GM23338 (cell line): ENCODE measurements at regions not wholly inside any gene's neighbourhood (a gene's known extent, or its start where the extent isn't known, plus 50 kb on each side); places are given as distances from the start of the nearest gene placed in this dataset.

ENCODE experiments used
- CREB1 ChIP-seq: fragments of 250-450 bp; sonication (Bioruptor Pico); IDR thresholded peaks from 2 replicates; pipeline ENCODE4 v1.5.0; 2020; ENCODE audit warnings: low read depth, mild to moderate bottlenecking, moderate library complexity
- CTCF ChIP-seq, 2 experiments: fragments of 200-600 bp in 1 of 2; sonication (generic) in 1 of 2; conservative IDR thresholded peaks; 2 replicates each; pipeline versions ENCODE4 v1.5.1 to v1.6.1; 2016 to 2017; ENCODE audit warnings: antibody characterized with exemption in 2 of 2, low read depth in 2 of 2, mild to moderate bottlenecking in 2 of 2, moderate library complexity in 1 of 2
- ETS1 ChIP-seq: IDR thresholded peaks from 2 replicates; pipeline ENCODE4 v1.6.1; 2016; ENCODE audit warnings: antibody characterized with exemption
- EZH2 ChIP-seq: fragments of 200-600 bp; sonication (generic); IDR thresholded peaks from one replicate; pipeline ENCODE4 v1.8.0; 2017; ENCODE audit warnings: antibody characterized with exemption, mild to moderate bottlenecking, low read depth; ENCODE audit not compliant: unreplicated experiment
- EZH2phosphoT487 ChIP-seq: fragments of 200-600 bp; sonication (generic); IDR thresholded peaks from one replicate; pipeline ENCODE4 v1.8.1; 2018; ENCODE audit warnings: antibody characterized with exemption; ENCODE audit not compliant: unreplicated experiment
- JUNB ChIP-seq: IDR thresholded peaks from one replicate; pipeline ENCODE4 v1.6.1; 2016; ENCODE audit warnings: antibody characterized with exemption; ENCODE audit not compliant: unreplicated experiment
- NANOG ChIP-seq: IDR thresholded peaks from 2 replicates; pipeline ENCODE4 v1.6.1; 2016; ENCODE audit warnings: antibody characterized with exemption, borderline replicate concordance
- POLR2AphosphoS5 ChIP-seq: IDR thresholded peaks from 2 replicates; pipeline ENCODE4 v1.6.1; 2016; ENCODE audit warnings: antibody characterized with exemption, low read depth
- STAT1 ChIP-seq: IDR thresholded peaks from one replicate; pipeline ENCODE4 v1.6.1; 2016; ENCODE audit warnings: antibody characterized with exemption; ENCODE audit not compliant: unreplicated experiment
- ZNF114 ChIP-seq: fragments of 250-450 bp; sonication (Bioruptor Pico); IDR thresholded peaks from 2 replicates; pipeline ENCODE4 v1.5.0; 2020; ENCODE audit warnings: mild to moderate bottlenecking, moderate library complexity
- TF ChIP-seq, protein P1 (sequence below): fragments of 250-450 bp; sonication (Bioruptor Pico); IDR thresholded peaks from 2 replicates; pipeline ENCODE4 v1.5.0; 2020; ENCODE audit warnings: mild to moderate bottlenecking, moderate library complexity
- TF ChIP-seq, protein P2 (sequence below): IDR thresholded peaks from one replicate; pipeline ENCODE4 v1.6.1; 2018; ENCODE audit warnings: antibody characterized with exemption; ENCODE audit not compliant: unreplicated experiment

DNA sequence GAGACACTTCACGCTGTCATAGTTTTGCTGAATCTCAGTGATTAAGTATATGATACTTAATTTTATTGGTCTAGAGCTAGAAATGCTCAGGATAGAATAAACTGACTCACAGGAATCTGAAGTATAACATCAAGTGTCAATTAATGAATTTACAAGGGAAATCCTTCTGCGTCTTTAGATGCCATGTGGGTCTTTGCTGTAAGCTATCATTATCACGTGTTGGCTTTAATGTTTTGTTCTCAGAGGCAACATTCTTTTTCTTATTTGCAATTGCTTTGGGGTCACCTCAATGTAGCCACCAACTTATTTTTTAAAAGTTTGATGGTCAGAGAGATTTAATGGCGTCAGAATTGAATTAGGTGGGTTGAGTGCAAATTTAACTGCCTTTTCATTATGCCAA, 680.1 kb upstream of the PTBP2 start:
- TF ChIP-seq CTCF (conservative IDR thresholded peaks at IDR 0.05; ENCODE audit: low read depth in 2 of 2) = no peak
- TF ChIP-seq EZH2 = no peak
- TF ChIP-seq POLR2AphosphoS5 = no peak
- TF ChIP-seq CREB1 (CRISPR knock-in tag) = no peak
- no peak for TF ChIP-seq STAT1
- TF ChIP-seq ZNF114 (CRISPR knock-in tag) = no peak
- no peak for TF ChIP-seq EZH2phosphoT487
- TF ChIP-seq NANOG = no peak
- TF ChIP-seq, protein P1, sequence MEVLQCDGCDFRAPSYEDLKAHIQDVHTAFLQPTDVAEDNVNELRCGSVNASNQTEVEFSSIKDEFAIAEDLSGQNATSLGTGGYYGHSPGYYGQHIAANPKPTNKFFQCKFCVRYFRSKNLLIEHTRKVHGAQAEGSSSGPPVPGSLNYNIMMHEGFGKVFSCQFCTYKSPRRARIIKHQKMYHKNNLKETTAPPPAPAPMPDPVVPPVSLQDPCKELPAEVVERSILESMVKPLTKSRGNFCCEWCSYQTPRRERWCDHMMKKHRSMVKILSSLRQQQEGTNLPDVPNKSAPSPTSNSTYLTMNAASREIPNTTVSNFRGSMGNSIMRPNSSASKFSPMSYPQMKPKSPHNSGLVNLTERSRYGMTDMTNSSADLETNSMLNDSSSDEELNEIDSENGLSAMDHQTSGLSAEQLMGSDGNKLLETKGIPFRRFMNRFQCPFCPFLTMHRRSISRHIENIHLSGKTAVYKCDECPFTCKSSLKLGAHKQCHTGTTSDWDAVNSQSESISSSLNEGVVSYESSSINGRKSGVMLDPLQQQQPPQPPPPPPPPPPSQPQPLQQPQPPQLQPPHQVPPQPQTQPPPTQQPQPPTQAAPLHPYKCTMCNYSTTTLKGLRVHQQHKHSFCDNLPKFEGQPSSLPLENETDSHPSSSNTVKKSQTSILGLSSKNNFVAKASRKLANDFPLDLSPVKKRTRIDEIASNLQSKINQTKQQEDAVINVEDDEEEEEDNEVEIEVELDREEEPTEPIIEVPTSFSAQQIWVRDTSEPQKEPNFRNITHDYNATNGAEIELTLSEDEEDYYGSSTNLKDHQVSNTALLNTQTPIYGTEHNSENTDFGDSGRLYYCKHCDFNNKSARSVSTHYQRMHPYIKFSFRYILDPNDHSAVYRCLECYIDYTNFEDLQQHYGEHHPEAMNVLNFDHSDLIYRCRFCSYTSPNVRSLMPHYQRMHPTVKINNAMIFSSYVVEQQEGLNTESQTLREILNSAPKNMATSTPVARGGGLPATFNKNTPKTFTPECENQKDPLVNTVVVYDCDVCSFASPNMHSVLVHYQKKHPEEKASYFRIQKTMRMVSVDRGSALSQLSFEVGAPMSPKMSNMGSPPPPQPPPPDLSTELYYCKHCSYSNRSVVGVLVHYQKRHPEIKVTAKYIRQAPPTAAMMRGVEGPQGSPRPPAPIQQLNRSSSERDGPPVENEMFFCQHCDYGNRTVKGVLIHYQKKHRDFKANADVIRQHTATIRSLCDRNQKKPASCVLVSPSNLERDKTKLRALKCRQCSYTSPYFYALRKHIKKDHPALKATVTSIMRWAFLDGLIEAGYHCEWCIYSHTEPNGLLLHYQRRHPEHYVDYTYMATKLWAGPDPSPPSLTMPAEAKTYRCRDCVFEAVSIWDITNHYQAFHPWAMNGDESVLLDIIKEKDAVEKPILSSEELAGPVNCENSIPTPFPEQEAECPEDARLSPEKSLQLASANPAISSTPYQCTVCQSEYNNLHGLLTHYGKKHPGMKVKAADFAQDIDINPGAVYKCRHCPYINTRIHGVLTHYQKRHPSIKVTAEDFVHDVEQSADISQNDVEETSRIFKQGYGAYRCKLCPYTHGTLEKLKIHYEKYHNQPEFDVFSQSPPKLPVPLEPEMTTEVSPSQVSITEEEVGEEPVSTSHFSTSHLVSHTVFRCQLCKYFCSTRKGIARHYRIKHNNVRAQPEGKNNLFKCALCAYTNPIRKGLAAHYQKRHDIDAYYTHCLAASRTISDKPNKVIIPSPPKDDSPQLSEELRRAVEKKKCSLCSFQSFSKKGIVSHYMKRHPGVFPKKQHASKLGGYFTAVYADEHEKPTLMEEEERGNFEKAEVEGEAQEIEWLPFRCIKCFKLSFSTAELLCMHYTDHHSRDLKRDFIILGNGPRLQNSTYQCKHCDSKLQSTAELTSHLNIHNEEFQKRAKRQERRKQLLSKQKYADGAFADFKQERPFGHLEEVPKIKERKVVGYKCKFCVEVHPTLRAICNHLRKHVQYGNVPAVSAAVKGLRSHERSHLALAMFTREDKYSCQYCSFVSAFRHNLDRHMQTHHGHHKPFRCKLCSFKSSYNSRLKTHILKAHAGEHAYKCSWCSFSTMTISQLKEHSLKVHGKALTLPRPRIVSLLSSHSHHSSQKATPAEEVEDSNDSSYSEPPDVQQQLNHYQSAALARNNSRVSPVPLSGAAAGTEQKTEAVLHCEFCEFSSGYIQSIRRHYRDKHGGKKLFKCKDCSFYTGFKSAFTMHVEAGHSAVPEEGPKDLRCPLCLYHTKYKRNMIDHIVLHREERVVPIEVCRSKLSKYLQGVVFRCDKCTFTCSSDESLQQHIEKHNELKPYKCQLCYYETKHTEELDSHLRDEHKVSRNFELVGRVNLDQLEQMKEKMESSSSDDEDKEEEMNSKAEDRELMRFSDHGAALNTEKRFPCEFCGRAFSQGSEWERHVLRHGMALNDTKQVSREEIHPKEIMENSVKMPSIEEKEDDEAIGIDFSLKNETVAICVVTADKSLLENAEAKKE (CRISPR knock-in tag) = no peak
- TF ChIP-seq, protein P2, sequence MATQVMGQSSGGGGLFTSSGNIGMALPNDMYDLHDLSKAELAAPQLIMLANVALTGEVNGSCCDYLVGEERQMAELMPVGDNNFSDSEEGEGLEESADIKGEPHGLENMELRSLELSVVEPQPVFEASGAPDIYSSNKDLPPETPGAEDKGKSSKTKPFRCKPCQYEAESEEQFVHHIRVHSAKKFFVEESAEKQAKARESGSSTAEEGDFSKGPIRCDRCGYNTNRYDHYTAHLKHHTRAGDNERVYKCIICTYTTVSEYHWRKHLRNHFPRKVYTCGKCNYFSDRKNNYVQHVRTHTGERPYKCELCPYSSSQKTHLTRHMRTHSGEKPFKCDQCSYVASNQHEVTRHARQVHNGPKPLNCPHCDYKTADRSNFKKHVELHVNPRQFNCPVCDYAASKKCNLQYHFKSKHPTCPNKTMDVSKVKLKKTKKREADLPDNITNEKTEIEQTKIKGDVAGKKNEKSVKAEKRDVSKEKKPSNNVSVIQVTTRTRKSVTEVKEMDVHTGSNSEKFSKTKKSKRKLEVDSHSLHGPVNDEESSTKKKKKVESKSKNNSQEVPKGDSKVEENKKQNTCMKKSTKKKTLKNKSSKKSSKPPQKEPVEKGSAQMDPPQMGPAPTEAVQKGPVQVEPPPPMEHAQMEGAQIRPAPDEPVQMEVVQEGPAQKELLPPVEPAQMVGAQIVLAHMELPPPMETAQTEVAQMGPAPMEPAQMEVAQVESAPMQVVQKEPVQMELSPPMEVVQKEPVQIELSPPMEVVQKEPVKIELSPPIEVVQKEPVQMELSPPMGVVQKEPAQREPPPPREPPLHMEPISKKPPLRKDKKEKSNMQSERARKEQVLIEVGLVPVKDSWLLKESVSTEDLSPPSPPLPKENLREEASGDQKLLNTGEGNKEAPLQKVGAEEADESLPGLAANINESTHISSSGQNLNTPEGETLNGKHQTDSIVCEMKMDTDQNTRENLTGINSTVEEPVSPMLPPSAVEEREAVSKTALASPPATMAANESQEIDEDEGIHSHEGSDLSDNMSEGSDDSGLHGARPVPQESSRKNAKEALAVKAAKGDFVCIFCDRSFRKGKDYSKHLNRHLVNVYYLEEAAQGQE = no peak
- no peak for TF ChIP-seq JUNB
- TF ChIP-seq ETS1 = no peak
